B cell (primary cell): ENCODE measurements at regions not wholly inside any gene's neighbourhood (a gene's known extent, or its start where the extent isn't known, plus 50 kb on each side); places are given as distances from the start of the nearest gene placed in this dataset.

Experiments
- CTCF ChIP-seq: fragments of 200-600 bp; IDR thresholded peaks from one replicate; pipeline ENCODE4 v1.8.0; 2022; ENCODE audit warnings: antibody characterized with exemption, mild to moderate bottlenecking
- EZH2 ChIP-seq: IDR thresholded peaks from 2 replicates; pipeline ENCODE4 v1.6.1; 2012; ENCODE audit warnings: borderline replicate concordance, low read depth, mild to moderate bottlenecking, moderate library complexity, low read length; ENCODE audit not compliant: insufficient read depth, poor library complexity, severe bottlenecking

GRCh38 chr7:67414858-67415257 is 418.2 kb downstream of the TYW1 start:
- TF ChIP-seq CTCF (no peak), EZH2 (no peak)
